ENCODE measurements at regions not wholly inside any gene's neighbourhood (a gene's known extent, or its start where the extent isn't known, plus 50 kb on each side); places are given as distances from the start of the nearest gene placed in this dataset.

- TF ChIP-seq CTCF (IDR thresholded peaks at IDR 0.05), result no peak
- TF ChIP-seq POLR2A (IDR thresholded peaks at IDR 0.05), result no peak
Observed at GRCh38 chr2:18684206-18685038, 95.1 kb upstream of the NT5C1B start.

Measured in esophagus squamous epithelium (tissue), 4 donors.